Osteocyte (in vitro differentiated cells): ENCODE measurements at regions not wholly inside any gene's neighbourhood (a gene's known extent, or its start where the extent isn't known, plus 50 kb on each side); places are given as distances from the start of the nearest gene placed in this dataset.

Source experiments
- DNase-seq: peaks from one replicate; pipeline ENCODE4 v3.0.0; 2021; ENCODE audit warnings: mixed read lengths; ENCODE audit not compliant: unreplicated experiment; ENCODE audit errors: extremely low spot score
- H3K27ac Mint-ChIP-seq: one replicate; pipeline ENCODE4 v1.8.0; 2021; ENCODE audit warnings: mild to moderate bottlenecking, mixed read lengths; ENCODE audit not compliant: unreplicated experiment
- H3K27me3 Mint-ChIP-seq: one replicate; pipeline ENCODE4 v1.8.0; 2021; ENCODE audit warnings: mixed read lengths; ENCODE audit not compliant: unreplicated experiment
- H3K36me3 Mint-ChIP-seq: one replicate; pipeline ENCODE4 v1.8.0; 2021; ENCODE audit warnings: mixed read lengths; ENCODE audit not compliant: unreplicated experiment
- H3K4me1 Mint-ChIP-seq: one replicate; pipeline ENCODE4 v1.8.0; 2021; ENCODE audit warnings: mixed read lengths; ENCODE audit not compliant: unreplicated experiment
- H3K4me3 Mint-ChIP-seq: one replicate; pipeline ENCODE4 v1.8.0; 2021; ENCODE audit warnings: mild to moderate bottlenecking, moderate library complexity, mixed read lengths; ENCODE audit not compliant: unreplicated experiment
- H3K9me3 Mint-ChIP-seq: one replicate; pipeline ENCODE4 v1.8.0; 2021; ENCODE audit warnings: mixed read lengths; ENCODE audit not compliant: unreplicated experiment
- CTCF ChIP-seq: fragments of 200-600 bp; sonication (generic); IDR thresholded peaks from 2 replicates; pipeline ENCODE4 v1.5.0; 2021; ENCODE audit warnings: antibody characterized with exemption, mild to moderate bottlenecking, moderate library complexity

- Mint-ChIP-seq H3K4me3 (no peak overlapping the region), H3K36me3 (no peaks in the 10 kb centered on the region), H3K27me3 (no peaks in the 10 kb centered on the region), H3K9me3 (no peaks in the 10 kb centered on the region), H3K27ac (no peak overlapping the region), H3K4me1 (no peaks in the 10 kb centered on the region)
- TF ChIP-seq CTCF: no peak
- DNase-seq: no peak
Measured at GRCh38 chrX:35722128-35722527, 76.0 kb upstream of the MAGEB16 start.

GRCh38 chrX:35726176-35726575, 72.0 kb upstream of the MAGEB16 start:
- peak; percentile 31 for TF ChIP-seq CTCF
- DNase-seq: no peak
- Mint-ChIP-seq H3K9me3 (peaks cover 11% of the 10 kb centered on the region), H3K27me3 (no peaks in the 10 kb centered on the region), H3K4me3 (no peak overlapping the region), H3K4me1 (no peaks in the 10 kb centered on the region), H3K27ac (no peak overlapping the region), H3K36me3 (no peaks in the 10 kb centered on the region)

GRCh38 chrX:35728481-35728880, 69.7 kb upstream of the MAGEB16 start:
- DNase-seq: no peak
- H3K9me3 Mint-ChIP-seq: peaks cover 17% of the 10 kb centered on the region
- TF ChIP-seq CTCF: no peak
- H3K4me3 Mint-ChIP-seq: no peak overlapping the region
- no peak overlapping the region for H3K27ac Mint-ChIP-seq
- H3K27me3 Mint-ChIP-seq: no peaks in the 10 kb centered on the region
- H3K36me3 Mint-ChIP-seq: no peaks in the 10 kb centered on the region
- H3K4me1 Mint-ChIP-seq: no peaks in the 10 kb centered on the region

GRCh38 chrX:35733879-35734278, 64.3 kb upstream of the MAGEB16 start:
- H3K9me3 Mint-ChIP-seq: peaks cover 16% of the 10 kb centered on the region
- no peak for TF ChIP-seq CTCF
- H3K27ac Mint-ChIP-seq: no peak overlapping the region
- H3K27me3 Mint-ChIP-seq: no peaks in the 10 kb centered on the region
- no peaks in the 10 kb centered on the region for H3K4me1 Mint-ChIP-seq
- no peak overlapping the region for H3K4me3 Mint-ChIP-seq
- no peaks in the 10 kb centered on the region for H3K36me3 Mint-ChIP-seq
- DNase-seq: no peak

- Mint-ChIP-seq H3K27ac (no peak overlapping the region), H3K4me3 (no peak overlapping the region), H3K36me3 (no peaks in the 10 kb centered on the region), H3K4me1 (no peaks in the 10 kb centered on the region), H3K9me3 (no peaks in the 10 kb centered on the region), H3K27me3 (no peaks in the 10 kb centered on the region)
- no peak for DNase-seq
- TF ChIP-seq CTCF: no peak
Measured at GRCh38 chrX:35741142-35741541, 57.0 kb upstream of the MAGEB16 start.
